HepG2 (cell line): ENCODE measurements at regions not wholly inside any gene's neighbourhood (a gene's known extent, or its start where the extent isn't known, plus 50 kb on each side); places are given as distances from the start of the nearest gene placed in this dataset.
"Not testable (repeated sequence)": the region's sequence is repeated elsewhere in the genome, so short reads cannot be mapped to it uniquely, and the experiment has no call there.

Source experiments
- ATAC-seq: fragments of 200-7000 bp; cut with Tn5 transposase; 3 replicates; pipeline ENCODE4 v1.9.1; 2020; ENCODE audit warnings: mild to moderate bottlenecking, moderate library complexity
- BruUV-seq: library from RNA; stranded (reverse); fragments of 400-500 nt; replicated peaks from 2 replicates; lab custom pipeline; 2021; lab: Mats Ljungman, UMichigan
- CTCF ChIA-PET: fragments of 300-600 bp; formaldehyde crosslinking; extraction: SDS; loops from one replicate; lab custom pipeline; 2021; ENCODE audit warnings: low total read pairs, inconsistent platforms, low intra/inter-chr PET ratio; lab: Yijun Ruan, JAX
- POLR2A ChIA-PET: fragments of 350-600 bp; sonication (Branson Sonifier 250); formaldehyde crosslinking; loops from one replicate; lab custom pipeline; 2020; ENCODE audit warnings: antibody characterized with exemption, inconsistent platforms; lab: Yijun Ruan, JAX
- DNase-seq: peaks from one replicate; pipeline ENCODE4 v3.0.0-alpha.2; 2015; ENCODE audit warnings: low spot score
- FAIRE-seq: peaks from 3 replicates; lab custom pipeline; 2011; peaks lifted over from hg19 to GRCh38; lab: Jason Lieb, UNC
- H2AFZ ChIP-seq: one replicate; pipeline ENCODE4 v1.6.1; 2011; ENCODE audit warnings: low read length, inconsistent platforms
- H3K27ac ChIP-seq: fragments of 300-600 bp; 3 replicates; pipeline ENCODE4 v1.8.0; 2011; ENCODE audit warnings: mixed run types, mild to moderate bottlenecking, mixed read lengths, low read length, inconsistent platforms; ENCODE audit not compliant: insufficient read depth; ENCODE audit errors: extremely low read length
- H3K27me3 ChIP-seq, 2 experiments: fragments of 200-600 bp in 1 of 2; 2 replicates in 1 of 2; 3 replicates in 1 of 2; pipeline versions ENCODE4 v1.6.0 to v1.8.0; 2011; ENCODE audit warnings: low read length in 2 of 2, mild to moderate bottlenecking in 2 of 2, moderate library complexity in 2 of 2, inconsistent platforms in 1 of 2; ENCODE audit not compliant: insufficient read depth in 2 of 2, control insufficient read depth in 1 of 2
- H3K36me3 ChIP-seq, 2 experiments: fragments of 200-600 bp in 1 of 2; replicated peaks in 1 of 2; 2 replicates in 1 of 2; 3 replicates in 1 of 2; pipeline versions ENCODE4 v1.5.1 to v1.8.0; 2011; ENCODE audit warnings: low read length in 2 of 2, inconsistent platforms in 1 of 2; ENCODE audit not compliant: insufficient read depth in 2 of 2, control insufficient read depth in 1 of 2
- H3K4me1 ChIP-seq: 2 replicates; pipeline ENCODE4 v1.5.1; 2012; ENCODE audit warnings: low read length, inconsistent platforms; ENCODE audit not compliant: insufficient read depth
- H3K4me2 ChIP-seq: 2 replicates; pipeline ENCODE4 v1.6.0; 2011; ENCODE audit warnings: low read depth, low read length, inconsistent platforms
- H3K4me3 ChIP-seq, 3 experiments: fragments of 200-600 bp in 1 of 3; sonication (generic), shearing (Covaris generic) in 1 of 3; replicated peaks in 1 of 3; 2 replicates each; pipeline ENCODE4 v1.5.1; 2011 to 2016; ENCODE audit warnings: low read length in 3 of 3, inconsistent platforms in 2 of 3, low read depth in 2 of 3, mild to moderate bottlenecking in 2 of 3, control low read depth in 1 of 3, mixed read lengths in 1 of 3; ENCODE audit not compliant: insufficient read depth in 1 of 3
- H3K79me2 ChIP-seq: one replicate; pipeline ENCODE4 v1.6.1; 2011; ENCODE audit warnings: low read length, inconsistent platforms; ENCODE audit not compliant: insufficient read depth
- H3K9ac ChIP-seq: 2 replicates; pipeline ENCODE4 v1.6.0; 2011; ENCODE audit warnings: mild to moderate bottlenecking, low read depth, low read length, inconsistent platforms; ENCODE audit not compliant: insufficient read depth
- H3K9me3 ChIP-seq: 2 replicates; pipeline ENCODE4 v1.5.1; 2012; ENCODE audit warnings: mild to moderate bottlenecking, low read length
- H4K20me1 ChIP-seq: 2 replicates; pipeline ENCODE4 v1.6.0; 2011; ENCODE audit warnings: inconsistent platforms, mild to moderate bottlenecking, low read length, moderate library complexity; ENCODE audit not compliant: insufficient read depth
- ELF1 ChIP-seq: sonication (generic); formaldehyde crosslinking; IDR thresholded peaks from 2 replicates; pipeline ENCODE4 v1.4.0; 2020; ENCODE audit warnings: missing genetic modification reagents
- EZH2 ChIP-seq: conservative IDR thresholded peaks from 2 replicates; pipeline ENCODE4 v1.6.1; 2012; ENCODE audit warnings: mild to moderate bottlenecking, low read depth, low read length, moderate library complexity
- HINFP ChIP-seq: sonication (generic); formaldehyde crosslinking; IDR thresholded peaks from 2 replicates; pipeline ENCODE4 v1.4.0; 2020; ENCODE audit warnings: low read depth, mild to moderate bottlenecking, missing genetic modification reagents
- KDM5B ChIP-seq: sonication (generic); formaldehyde crosslinking; IDR thresholded peaks from 2 replicates; pipeline ENCODE4 v1.4.0; 2020; ENCODE audit warnings: missing genetic modification reagents, mild to moderate bottlenecking, borderline replicate concordance
- LCORL ChIP-seq, 2 experiments: fragments of 450-650 bp in 1 of 2; sonication (generic) in 1 of 2; formaldehyde crosslinking in 1 of 2; IDR thresholded peaks; 2 replicates each; pipeline versions ENCODE4 v1.5.0 to v1.6.1; 2017 to 2020; ENCODE audit warnings: antibody characterized with exemption in 1 of 2, missing genetic modification reagents in 1 of 2
- MXD4 ChIP-seq: IDR thresholded peaks from 2 replicates; pipeline ENCODE4 v1.6.1; 2016; ENCODE audit warnings: mild to moderate bottlenecking, missing biosample characterization, missing genetic modification reagents
- SNRNP70 ChIP-seq: fragments of 200-400 bp; formaldehyde crosslinking; IDR thresholded peaks from 2 replicates; pipeline ENCODE4 v1.6.1; 2017; ENCODE audit warnings: mild to moderate bottlenecking, low read depth, low read length, moderate library complexity
- SUZ12 ChIP-seq: fragments of 150-350 bp; IDR thresholded peaks from 2 replicates; pipeline ENCODE4 v1.6.1; 2014; ENCODE audit warnings: low read depth, low read length
- TRIM24 ChIP-seq: sonication (generic); formaldehyde crosslinking; IDR thresholded peaks from 2 replicates; pipeline ENCODE4 v1.8.0; 2022; ENCODE audit warnings: mild to moderate bottlenecking, missing genetic modification reagents
- ZFP36L2 ChIP-seq: sonication (generic); formaldehyde crosslinking; IDR thresholded peaks from 2 replicates; pipeline ENCODE4 v1.4.0; 2020; ENCODE audit warnings: missing genetic modification reagents
- ZNF12 ChIP-seq: sonication (generic); formaldehyde crosslinking; IDR thresholded peaks from 2 replicates; pipeline ENCODE4 v1.5.0; 2020; ENCODE audit warnings: missing genetic modification reagents
- ZNF136 ChIP-seq: sonication (generic); formaldehyde crosslinking; IDR thresholded peaks from 2 replicates; pipeline ENCODE4 v1.8.1; 2022; ENCODE audit warnings: low read depth, mild to moderate bottlenecking, moderate library complexity, missing genetic modification reagents
- ZNF430 ChIP-seq: sonication (generic); formaldehyde crosslinking; IDR thresholded peaks from 2 replicates; pipeline ENCODE4 v1.9.0; 2021; ENCODE audit warnings: mild to moderate bottlenecking, missing genetic modification reagents
- ZNF589 ChIP-seq: sonication (generic); formaldehyde crosslinking; conservative IDR thresholded peaks from 2 replicates; pipeline ENCODE4 v1.8.0; 2022; ENCODE audit warnings: mild to moderate bottlenecking, moderate library complexity, missing genetic modification reagents
- ZNF780A ChIP-seq: sonication (generic); formaldehyde crosslinking; IDR thresholded peaks from 2 replicates; pipeline ENCODE4 v1.8.0; 2022; ENCODE audit warnings: mild to moderate bottlenecking, missing genetic modification reagents, moderate library complexity
- WGBS: methylation state at CpG from one replicate; pipeline ENCODE4 v1.1.6; 2017; ENCODE audit warnings: low lambda C conversion rate; 5-methylcytosine and 5-hydroxymethylcytosine counted together
- in situ Hi-C: cut with HindIII; loops from 2 replicates; pipeline ENCODE4 v1.10.0; 2017; ENCODE audit warnings: low pct_unique_long_range_greater_than_20kb; ENCODE audit not compliant: extremely low pct_ligation_motif_present
- intact Hi-C: fragments of 100-400 bp; cut with micrococcal nuclease; formaldehyde crosslinking; loops from one replicate; pipeline ENCODE4 v1.10.0; 2022; ENCODE audit not compliant: unreplicated experiment

GRCh38 chr4:189002475-189002874, 863.2 kb downstream of the TRIML1 start:
- no peaks in the 10 kb centered on the region; a peak in 1 of 5 replicates for H3K27me3 ChIP-seq
- in situ Hi-C loops, result no loop called here
- no peak for DNase-seq

DNA sequence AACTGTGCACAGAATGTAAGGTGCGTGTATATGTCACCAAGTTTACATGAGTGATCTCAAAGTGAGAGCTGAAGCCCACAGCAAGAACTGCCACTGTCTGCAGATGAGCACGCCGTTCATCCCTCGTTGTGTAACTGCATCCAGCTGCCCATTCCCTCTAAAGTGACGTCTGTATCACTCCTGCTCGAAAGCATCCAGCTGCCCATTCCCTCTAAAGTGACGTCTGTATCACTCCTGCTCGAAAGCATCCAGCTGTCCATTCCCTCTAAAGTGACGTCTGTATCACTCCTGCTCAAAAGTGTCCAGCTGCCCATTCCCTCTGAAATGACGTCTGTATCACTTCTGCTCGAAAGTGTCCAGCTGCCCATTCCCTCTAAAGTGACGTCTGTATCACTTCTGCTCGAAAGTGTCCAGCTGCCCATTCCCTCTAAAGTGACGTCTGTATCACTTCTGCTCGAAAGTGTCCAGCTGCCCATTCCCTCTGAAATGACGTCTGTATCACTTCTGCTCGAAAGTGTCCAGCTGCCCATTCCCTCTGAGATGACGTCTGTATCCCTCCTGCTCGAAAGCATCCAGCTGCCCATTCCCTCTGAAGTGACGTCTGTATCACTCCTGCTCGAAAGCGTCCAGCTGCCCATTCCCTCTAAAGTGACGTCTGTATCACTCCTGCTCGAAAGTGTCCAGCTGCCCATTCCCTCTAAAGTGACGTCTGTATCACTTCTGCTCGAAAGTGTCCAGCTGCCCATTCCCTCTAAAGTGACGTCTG, 871.4 kb downstream of the TRIML1 start:
- H3K4me3 ChIP-seq, H3K27me3 ChIP-seq, H2AFZ ChIP-seq, POLR2A ChIA-PET, H3K27ac ChIP-seq, H3K4me1 ChIP-seq, DNase-seq, H3K36me3 ChIP-seq, FAIRE-seq, ATAC-seq, H3K9ac ChIP-seq, in situ Hi-C loops, H3K4me2 ChIP-seq, H3K9me3 ChIP-seq, CTCF ChIA-PET, BruUV-seq, H4K20me1 ChIP-seq, H3K79me2 ChIP-seq, intact Hi-C loops: not testable (repeated sequence)
- WGBS, result 10% methylated on average over 19 of the region's 27 CpGs

More at GRCh38 chr4:189002475-189002874, 863.2 kb downstream of the TRIML1 start:
- Histone ChIP-seq H3K4me1 (no peaks in the 10 kb centered on the region), H2AFZ (no peak overlapping the region), H3K4me2 (no peak overlapping the region), H3K9me3 (no peaks in the 10 kb centered on the region), H4K20me1 (no peaks in the 10 kb centered on the region), H3K27ac (no peak overlapping the region), H3K36me3 (no peaks in the 10 kb centered on the region), H3K9ac (no peak overlapping the region), H3K79me2 (no peaks in the 10 kb centered on the region), H3K4me3 (no peak overlapping the region)
- no peak for FAIRE-seq
- no TSS peak for BruUV-seq
- ATAC-seq, result peak; percentile 48; the same call in 1 of the 3 replicates
- intact Hi-C loops, result no loop called here
- 7% methylated on average over 9 of the region's 10 CpGs for WGBS
- TF ChIP-seq ZNF136 (CRISPR knock-in tag) (no peak), ZNF780A (no peak), EZH2 (no peak), ZFP36L2 (no peak), HINFP (CRISPR knock-in tag) (no peak), LCORL (IDR thresholded peaks at IDR 0.05) (no peak), LCORL (CRISPR knock-in tag; IDR thresholded peaks at IDR 0.05) (no peak), TRIM24 (CRISPR knock-in tag) (no peak), SUZ12 (no peak), ZNF430 (CRISPR knock-in tag) (no peak), ZNF12 (CRISPR knock-in tag) (no peak), ELF1 (CRISPR knock-in tag) (no peak), KDM5B (no peak), SNRNP70 (no peak), MXD4 (no peak), ZNF589 (CRISPR knock-in tag) (no peak)
- ChIA-PET POLR2A (no interaction called here), CTCF (no interaction called here)
